HG03520 (cell line): ENCODE measurements at regions not wholly inside any gene's neighbourhood (a gene's known extent, or its start where the extent isn't known, plus 50 kb on each side); places are given as distances from the start of the nearest gene placed in this dataset.

Experiments used
- ATAC-seq: cut with Tn5 transposase; IDR thresholded peaks from one replicate; pipeline ENCODE4 v1.9.1; 2021; ENCODE audit warnings: mild to moderate bottlenecking, moderate library complexity; ENCODE audit not compliant: unreplicated experiment

- no peak for ATAC-seq
Observed at GRCh38 chr3:184632551-184633236, 71.1 kb downstream of the EPHB3 start.
